HepG2 (cell line): ENCODE measurements at regions not wholly inside any gene's neighbourhood (a gene's known extent, or its start where the extent isn't known, plus 50 kb on each side); places are given as distances from the start of the nearest gene placed in this dataset.

Experiments used
- HIVEP1 ChIP-seq: sonication (generic); formaldehyde crosslinking; IDR thresholded peaks from 2 replicates; pipeline ENCODE4 v1.4.0; 2020; ENCODE audit warnings: mild to moderate bottlenecking, missing genetic modification reagents
- HOXA3 ChIP-seq: sonication (generic); formaldehyde crosslinking; IDR thresholded peaks from 2 replicates; pipeline ENCODE4 v1.5.0; 2020; ENCODE audit warnings: missing genetic modification reagents
- MAZ ChIP-seq, 2 experiments: sonication (generic) in 1 of 2; formaldehyde crosslinking in 1 of 2; IDR thresholded peaks; 2 replicates each; pipeline versions ENCODE4 v1.5.0 to v1.6.1; 2012 to 2020; ENCODE audit warnings: low read depth in 2 of 2, mild to moderate bottlenecking in 2 of 2, borderline replicate concordance in 1 of 2, improper control_type of control experiment in 1 of 2, low read length in 1 of 2, missing genetic modification reagents in 1 of 2, moderate library complexity in 1 of 2
- MXI1 ChIP-seq: IDR thresholded peaks from 3 replicates; pipeline ENCODE4 v1.6.1; 2012; ENCODE audit warnings: low read depth, low read length, inconsistent platforms, borderline replicate concordance
- PHF8 ChIP-seq: sonication (generic); formaldehyde crosslinking; IDR thresholded peaks from 2 replicates; pipeline ENCODE4 v1.5.0; 2020; ENCODE audit warnings: missing genetic modification reagents
- RAD21 ChIP-seq: fragments of 450-650 bp; formaldehyde crosslinking; IDR thresholded peaks from 2 replicates; pipeline ENCODE4 v1.5.0; 2020; ENCODE audit warnings: mild to moderate bottlenecking
- SOX6 ChIP-seq, 2 experiments: fragments of 450-650 bp in 1 of 2; sonication (generic) in 1 of 2; formaldehyde crosslinking in 1 of 2; IDR thresholded peaks; 2 replicates each; pipeline versions ENCODE4 v1.4.0 to v1.6.1; 2017 to 2020; ENCODE audit warnings: antibody characterized with exemption in 1 of 2, mild to moderate bottlenecking in 1 of 2, missing genetic modification reagents in 1 of 2
- TARDBP ChIP-seq: sonication (generic); formaldehyde crosslinking; IDR thresholded peaks from 2 replicates; pipeline ENCODE4 v1.8.0; 2022; ENCODE audit warnings: mild to moderate bottlenecking, missing genetic modification reagents
- ZFP41 ChIP-seq: sonication (generic); formaldehyde crosslinking; IDR thresholded peaks from 2 replicates; pipeline ENCODE4 v1.4.0; 2020; ENCODE audit warnings: mild to moderate bottlenecking, missing genetic modification reagents, borderline replicate concordance
- ZNF543 ChIP-seq: sonication (generic); formaldehyde crosslinking; IDR thresholded peaks from 2 replicates; pipeline ENCODE4 v1.4.0; 2020; ENCODE audit warnings: mild to moderate bottlenecking, missing genetic modification reagents
- TF ChIP-seq, protein P1 (sequence below): sonication (generic); formaldehyde crosslinking; IDR thresholded peaks from 2 replicates; pipeline ENCODE4 v1.5.0; 2020; ENCODE audit warnings: mild to moderate bottlenecking, missing genetic modification reagents, moderate library complexity
- TF ChIP-seq, protein P2 (sequence below): sonication (generic); formaldehyde crosslinking; IDR thresholded peaks from 2 replicates; pipeline ENCODE4 v1.8.0; 2022; ENCODE audit warnings: low read depth, missing genetic modification reagents

DNA sequence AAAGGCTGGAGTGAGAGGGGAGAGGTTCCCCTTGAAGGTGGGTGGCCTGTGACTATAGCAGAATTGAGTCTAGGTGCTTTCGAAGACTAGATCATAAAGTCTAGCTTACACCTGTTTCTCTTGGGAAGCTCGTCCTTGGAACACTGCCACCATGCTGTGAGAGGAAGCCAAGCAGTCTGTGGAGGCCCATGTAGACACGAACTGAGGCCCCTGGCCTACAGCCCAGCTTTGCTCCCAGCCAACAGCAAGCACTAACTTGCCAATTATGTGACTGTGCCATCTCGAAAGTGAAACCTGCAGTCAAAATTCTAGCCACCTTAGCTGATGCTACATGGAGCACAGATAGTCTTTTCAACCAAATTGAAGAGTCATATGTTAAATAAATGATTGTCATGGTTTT is 190.5 kb upstream of the NECTIN3 start:
- TF ChIP-seq, protein P1, sequence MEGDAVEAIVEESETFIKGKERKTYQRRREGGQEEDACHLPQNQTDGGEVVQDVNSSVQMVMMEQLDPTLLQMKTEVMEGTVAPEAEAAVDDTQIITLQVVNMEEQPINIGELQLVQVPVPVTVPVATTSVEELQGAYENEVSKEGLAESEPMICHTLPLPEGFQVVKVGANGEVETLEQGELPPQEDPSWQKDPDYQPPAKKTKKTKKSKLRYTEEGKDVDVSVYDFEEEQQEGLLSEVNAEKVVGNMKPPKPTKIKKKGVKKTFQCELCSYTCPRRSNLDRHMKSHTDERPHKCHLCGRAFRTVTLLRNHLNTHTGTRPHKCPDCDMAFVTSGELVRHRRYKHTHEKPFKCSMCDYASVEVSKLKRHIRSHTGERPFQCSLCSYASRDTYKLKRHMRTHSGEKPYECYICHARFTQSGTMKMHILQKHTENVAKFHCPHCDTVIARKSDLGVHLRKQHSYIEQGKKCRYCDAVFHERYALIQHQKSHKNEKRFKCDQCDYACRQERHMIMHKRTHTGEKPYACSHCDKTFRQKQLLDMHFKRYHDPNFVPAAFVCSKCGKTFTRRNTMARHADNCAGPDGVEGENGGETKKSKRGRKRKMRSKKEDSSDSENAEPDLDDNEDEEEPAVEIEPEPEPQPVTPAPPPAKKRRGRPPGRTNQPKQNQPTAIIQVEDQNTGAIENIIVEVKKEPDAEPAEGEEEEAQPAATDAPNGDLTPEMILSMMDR (CRISPR knock-in tag) = peak; percentile 66
- TF ChIP-seq RAD21 (0 out of 2 replicates have a peak, but pooled peaks have one; percentile 21), HIVEP1 (CRISPR knock-in tag) (no peak), ZNF543 (CRISPR knock-in tag) (no peak), SOX6 (IDR thresholded peaks at IDR 0.05) (no peak), SOX6 (CRISPR knock-in tag; IDR thresholded peaks at IDR 0.05) (no peak), HOXA3 (no peak), PHF8 (CRISPR knock-in tag) (no peak), MAZ (IDR thresholded peaks at IDR 0.05; ENCODE audit: borderline replicate concordance, low read depth, low read length) (no peak), MAZ (CRISPR knock-in tag; IDR thresholded peaks at IDR 0.05; ENCODE audit: low read depth) (no peak), TARDBP (CRISPR knock-in tag) (no peak), ZFP41 (CRISPR knock-in tag) (no peak), MXI1 (no peak)
- TF ChIP-seq, protein P2, sequence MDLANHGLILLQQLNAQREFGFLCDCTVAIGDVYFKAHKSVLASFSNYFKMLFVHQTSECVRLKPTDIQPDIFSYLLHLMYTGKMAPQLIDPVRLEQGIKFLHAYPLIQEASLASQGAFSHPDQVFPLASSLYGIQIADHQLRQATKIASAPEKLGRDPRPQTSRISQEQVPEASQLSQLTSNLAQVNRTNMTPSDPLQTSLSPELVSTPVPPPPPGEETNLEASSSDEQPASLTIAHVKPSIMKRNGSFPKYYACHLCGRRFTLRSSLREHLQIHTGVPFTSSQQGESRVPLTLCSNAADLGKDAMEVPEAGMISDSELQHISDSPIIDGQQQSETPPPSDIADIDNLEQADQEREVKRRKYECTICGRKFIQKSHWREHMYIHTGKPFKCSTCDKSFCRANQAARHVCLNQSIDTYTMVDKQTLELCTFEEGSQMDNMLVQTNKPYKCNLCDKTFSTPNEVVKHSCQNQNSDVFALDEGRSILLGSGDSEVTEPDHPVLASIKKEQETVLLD = no peak
